Brain microvascular endothelial cell (primary cell): ENCODE measurements at regions not wholly inside any gene's neighbourhood (a gene's known extent, or its start where the extent isn't known, plus 50 kb on each side); places are given as distances from the start of the nearest gene placed in this dataset.

Experiments used
- DNase-seq: peaks from one replicate; pipeline ENCODE4 v3.0.0-alpha.2; 2020
- H3K27ac ChIP-seq: fragments of 250-450 bp; sonication (Bioruptor Pico); 2 replicates; pipeline ENCODE4 v1.5.1; 2020; ENCODE audit warnings: mild to moderate bottlenecking, moderate library complexity
- H3K27me3 ChIP-seq: fragments of 250-450 bp; sonication (Bioruptor Pico); replicated peaks from 2 replicates; pipeline ENCODE4 v1.5.1; 2020; ENCODE audit warnings: mild to moderate bottlenecking
- H3K36me3 ChIP-seq: fragments of 250-450 bp; sonication (Bioruptor Pico); replicated peaks from 2 replicates; pipeline ENCODE4 v1.5.1; 2020; ENCODE audit warnings: mild to moderate bottlenecking
- H3K4me3 ChIP-seq: 2 replicates; pipeline ENCODE4 v1.5.1; 2011; ENCODE audit warnings: low read depth, mild to moderate bottlenecking, control low read depth, low read length, moderate library complexity
- in situ Hi-C: cut with HindIII; loops from 2 replicates; pipeline ENCODE4 v1.10.0; 2017; ENCODE audit warnings: low sequenced_read_pairs, low pct_ligation_motif_present
- TF ChIP-seq, protein P1 (sequence below): IDR thresholded peaks from 2 replicates; pipeline ENCODE4 v1.5.1; 2011; ENCODE audit warnings: low read depth, mild to moderate bottlenecking, moderate library complexity, low read length, control low read depth, inconsistent platforms; ENCODE audit errors: missing control alignments

DNA sequence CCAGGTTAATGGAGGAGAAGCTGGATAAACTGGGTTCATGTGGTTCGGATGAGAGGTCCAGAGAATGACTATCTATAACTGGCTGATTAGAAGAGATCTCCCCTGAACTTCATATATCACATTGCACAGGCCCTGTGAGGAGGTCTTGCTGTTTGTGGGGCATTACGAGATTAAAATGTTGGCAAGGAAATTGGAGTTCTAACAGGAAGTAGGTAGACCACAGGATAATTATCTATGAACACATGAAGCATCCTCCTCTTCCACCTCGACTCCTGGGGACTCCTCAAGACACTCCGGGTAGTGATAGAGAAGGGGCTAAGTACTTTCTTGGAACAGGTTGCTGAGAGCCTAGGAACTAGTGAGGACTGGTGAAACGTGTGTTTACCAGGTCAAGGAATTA lies 418.8 kb downstream of the KCNH5 start:
- H3K36me3 ChIP-seq: no peaks in the 10 kb centered on the region
- DNase-seq: no peak
- in situ Hi-C loops: no loop called here
- H3K4me3 ChIP-seq: no peak overlapping the region
- TF ChIP-seq, protein P1, sequence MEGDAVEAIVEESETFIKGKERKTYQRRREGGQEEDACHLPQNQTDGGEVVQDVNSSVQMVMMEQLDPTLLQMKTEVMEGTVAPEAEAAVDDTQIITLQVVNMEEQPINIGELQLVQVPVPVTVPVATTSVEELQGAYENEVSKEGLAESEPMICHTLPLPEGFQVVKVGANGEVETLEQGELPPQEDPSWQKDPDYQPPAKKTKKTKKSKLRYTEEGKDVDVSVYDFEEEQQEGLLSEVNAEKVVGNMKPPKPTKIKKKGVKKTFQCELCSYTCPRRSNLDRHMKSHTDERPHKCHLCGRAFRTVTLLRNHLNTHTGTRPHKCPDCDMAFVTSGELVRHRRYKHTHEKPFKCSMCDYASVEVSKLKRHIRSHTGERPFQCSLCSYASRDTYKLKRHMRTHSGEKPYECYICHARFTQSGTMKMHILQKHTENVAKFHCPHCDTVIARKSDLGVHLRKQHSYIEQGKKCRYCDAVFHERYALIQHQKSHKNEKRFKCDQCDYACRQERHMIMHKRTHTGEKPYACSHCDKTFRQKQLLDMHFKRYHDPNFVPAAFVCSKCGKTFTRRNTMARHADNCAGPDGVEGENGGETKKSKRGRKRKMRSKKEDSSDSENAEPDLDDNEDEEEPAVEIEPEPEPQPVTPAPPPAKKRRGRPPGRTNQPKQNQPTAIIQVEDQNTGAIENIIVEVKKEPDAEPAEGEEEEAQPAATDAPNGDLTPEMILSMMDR: no peak
- no peak overlapping the region for H3K27ac ChIP-seq
- H3K27me3 ChIP-seq: no peaks in the 10 kb centered on the region

DNA sequence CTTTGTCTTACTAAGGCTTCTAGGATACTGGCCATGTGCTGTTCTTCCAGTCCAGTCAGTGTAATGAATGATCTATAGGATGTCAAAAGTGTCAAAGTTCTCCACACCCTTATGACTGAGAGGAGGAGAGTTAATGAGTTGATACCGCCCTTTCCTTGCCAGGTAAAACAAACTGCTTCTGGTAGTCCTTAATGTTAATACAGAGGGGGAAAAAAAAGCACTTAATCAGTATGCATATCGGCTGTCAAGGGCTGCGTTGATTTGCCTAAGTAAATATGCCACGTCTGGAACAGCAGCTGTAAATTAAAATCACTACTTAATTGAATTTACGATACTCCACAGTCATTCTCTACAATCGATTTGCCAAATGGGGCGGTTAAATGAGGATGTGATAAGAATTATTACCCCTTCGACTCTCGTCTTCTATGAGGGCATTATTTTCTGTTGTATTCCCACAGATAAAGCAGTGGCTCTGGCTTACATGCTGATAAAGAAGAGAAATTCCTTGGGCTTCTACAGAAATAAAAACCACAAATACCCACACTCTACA lies 416.0 kb downstream of the KCNH5 start:
- Histone ChIP-seq H3K36me3 (no peaks in the 10 kb centered on the region), H3K27ac (no peak overlapping the region), H3K27me3 (no peaks in the 10 kb centered on the region), H3K4me3 (no peak overlapping the region)
- DNase-seq: no peak
- TF ChIP-seq, protein P1: no peak
- in situ Hi-C loops: no loop called here

DNA sequence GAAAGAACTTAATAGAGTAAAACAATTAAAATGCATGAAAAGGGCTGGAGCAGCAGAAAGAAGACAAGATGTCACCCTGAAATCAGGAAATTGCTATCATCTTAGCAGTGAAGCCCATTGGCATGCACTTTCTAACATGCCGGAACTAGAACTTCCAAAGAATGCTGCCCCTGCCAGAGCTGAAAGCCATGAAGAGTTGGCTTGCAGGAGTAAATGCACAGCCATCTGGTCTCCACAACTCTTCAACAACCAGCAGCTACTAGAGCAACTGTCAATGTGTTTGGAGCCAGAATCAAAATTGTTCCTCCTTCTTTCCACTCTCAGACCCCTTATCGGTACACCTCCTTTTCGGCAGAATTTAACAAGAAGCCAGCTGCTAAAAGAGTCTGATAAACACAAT lies 414.1 kb downstream of the KCNH5 start:
- Histone ChIP-seq H3K27ac (no peak overlapping the region), H3K4me3 (no peak overlapping the region), H3K27me3 (no peaks in the 10 kb centered on the region), H3K36me3 (no peaks in the 10 kb centered on the region)
- in situ Hi-C loops: no loop called here
- DNase-seq: no peak
- TF ChIP-seq, protein P1: no peak

DNA sequence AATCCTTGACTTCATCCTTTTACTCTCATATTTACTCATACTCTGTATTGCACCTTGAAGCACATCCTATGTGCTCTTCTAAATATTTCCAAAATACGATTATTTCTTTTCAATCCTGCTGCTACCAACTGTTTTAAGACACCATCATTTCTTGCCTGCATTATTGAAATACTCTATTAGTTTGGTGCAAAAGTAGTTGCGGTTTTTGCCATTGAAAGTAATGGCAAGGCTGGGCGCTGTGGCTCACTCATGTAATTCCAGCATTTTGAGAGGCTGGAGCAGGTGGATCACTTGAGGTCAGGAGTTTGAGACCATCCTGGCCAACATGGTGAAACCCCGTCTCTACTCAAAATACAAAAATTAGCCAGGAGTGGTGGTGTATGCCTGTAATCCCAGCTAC lies 412.5 kb downstream of the KCNH5 start:
- no peaks in the 10 kb centered on the region for H3K27me3 ChIP-seq
- in situ Hi-C loops: no loop called here
- no peak for DNase-seq
- H3K4me3 ChIP-seq: no peak overlapping the region
- H3K36me3 ChIP-seq: no peaks in the 10 kb centered on the region
- H3K27ac ChIP-seq: no peak overlapping the region
- TF ChIP-seq, protein P1: no peak

DNA sequence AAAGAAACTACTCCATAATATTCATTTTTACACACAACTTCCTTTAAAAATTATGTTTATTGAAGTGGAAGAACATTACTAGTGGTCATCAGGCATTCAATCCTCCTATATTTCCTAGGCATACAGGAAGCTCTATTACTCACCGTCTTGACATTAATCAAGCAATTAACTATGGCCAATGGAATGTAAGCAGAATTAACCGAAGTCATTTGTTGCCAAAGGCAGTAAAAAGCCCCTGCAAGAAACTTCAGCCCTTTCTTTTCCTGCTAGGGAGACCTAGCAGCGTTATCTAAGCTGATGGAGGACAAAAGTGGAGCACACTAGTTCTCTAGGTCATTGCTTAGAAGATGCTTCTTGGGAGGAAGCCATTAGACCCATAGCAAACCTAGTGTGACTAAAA lies 399.6 kb downstream of the KCNH5 start:
- Histone ChIP-seq H3K27me3 (no peaks in the 10 kb centered on the region), H3K4me3 (no peak overlapping the region), H3K36me3 (no peaks in the 10 kb centered on the region), H3K27ac (no peak overlapping the region)
- DNase-seq: no peak
- TF ChIP-seq, protein P1: no peak
- in situ Hi-C loops: no loop called here
